B cell (primary cell): ENCODE measurements at regions not wholly inside any gene's neighbourhood (a gene's known extent, or its start where the extent isn't known, plus 50 kb on each side); places are given as distances from the start of the nearest gene placed in this dataset.

Experiments
- ATAC-seq: fragments of 200-7000 bp; cut with Tn5 transposase; one replicate; pipeline ENCODE4 v1.10.0; 2021; ENCODE audit warnings: low read depth, mild to moderate bottlenecking, moderate number of reproducible peaks, moderate library complexity
- CTCF ChIA-PET: fragments of 350-600 bp; sonication (Branson Sonifier 250); formaldehyde crosslinking; loops from one replicate; lab custom pipeline; 2021; ENCODE audit warnings: antibody characterized with exemption, inconsistent platforms; lab: Charles Lee
- POLR2A ChIA-PET: fragments of 350-600 bp; sonication (Branson Sonifier 250); formaldehyde crosslinking; loops from one replicate; lab custom pipeline; 2021; ENCODE audit warnings: antibody characterized with exemption; lab: Charles Lee
- DNase-seq: peaks from one replicate; pipeline ENCODE4 v3.0.0; 2013
- H2AFZ ChIP-seq: 2 replicates; pipeline ENCODE4 v1.6.1; 2012; ENCODE audit warnings: mild to moderate bottlenecking, low read depth, low read length; ENCODE audit not compliant: insufficient read depth, poor library complexity, severe bottlenecking
- H3K27ac ChIP-seq, 2 donors: 1 replicate in 1 of 2; 2 replicates in 1 of 2; pipeline ENCODE4 v1.5.1; 2012 to 2013; ENCODE audit warnings: low read length in 2 of 2, mild to moderate bottlenecking in 2 of 2, moderate library complexity in 1 of 2
- H3K27me3 ChIP-seq, 4 experiments: fragments of 200-600 bp in 1 of 4; sonication (generic) in 1 of 4; replicated peaks in 1 of 4; 1 replicate in 2 of 4; 2 replicates in 2 of 4; pipeline versions ENCODE4 v1.6.1 to v1.7.0; 2013 to 2016; ENCODE audit warnings: low read length in 3 of 4, mild to moderate bottlenecking in 2 of 4, mixed read lengths in 1 of 4, moderate library complexity in 1 of 4; ENCODE audit not compliant: insufficient read depth in 4 of 4, control insufficient read depth in 3 of 4; ENCODE audit errors: control extremely low read depth in 1 of 4
- H3K36me3 ChIP-seq, 2 experiments: replicated peaks in 1 of 2; 1 replicate in 1 of 2; 2 replicates in 1 of 2; pipeline versions ENCODE4 v1.6.1 to v1.7.1; 2013; ENCODE audit warnings: low read length in 1 of 2; ENCODE audit not compliant: insufficient read depth in 2 of 2, control insufficient read depth in 1 of 2; ENCODE audit errors: control extremely low read depth in 1 of 2, extremely low read depth in 1 of 2
- H3K4me1 ChIP-seq, 2 donors: fragments of 200-600 bp in 1 of 2; sonication (generic) in 1 of 2; 1 replicate in 1 of 2; 2 replicates in 1 of 2; pipeline versions ENCODE4 v1.5.1 to v1.6.1; 2013 to 2017; ENCODE audit warnings: low read length in 2 of 2; ENCODE audit not compliant: control insufficient read depth in 2 of 2, insufficient read depth in 2 of 2
- H3K4me2 ChIP-seq: replicated peaks from 2 replicates; pipeline ENCODE3; 2012; ENCODE audit warnings: mild to moderate bottlenecking, low read depth, low read length; ENCODE audit not compliant: poor library complexity, severe bottlenecking
- H3K4me3 ChIP-seq, 5 experiments: fragments of 200-600 bp in 1 of 5; sonication (generic) in 1 of 5; 1 replicate in 3 of 5; 2 replicates in 2 of 5; pipeline versions ENCODE4 v1.5.1 to v1.7.0; 2011 to 2016; ENCODE audit warnings: low read length in 4 of 5, mild to moderate bottlenecking in 4 of 5, low read depth in 2 of 5, control low read depth in 1 of 5, moderate library complexity in 1 of 5; ENCODE audit not compliant: insufficient read depth in 1 of 5; ENCODE audit errors: control extremely low read depth in 1 of 5, extremely low read depth in 1 of 5
- H3K79me2 ChIP-seq: fragments of 200-600 bp; sonication (generic); one replicate; pipeline ENCODE4 v1.6.0; 2016; ENCODE audit warnings: low read length; ENCODE audit not compliant: control insufficient read depth, insufficient read depth
- H3K9ac ChIP-seq: fragments of 200-600 bp; sonication (generic); 2 replicates; pipeline ENCODE4 v1.6.1; 2017; ENCODE audit warnings: mild to moderate bottlenecking, low read length, moderate library complexity
- H3K9me3 ChIP-seq, 3 donors: one replicate each; pipeline versions ENCODE4 v1.6.1 to v1.7.1; 2013; ENCODE audit warnings: low read length in 2 of 3; ENCODE audit not compliant: control insufficient read depth in 2 of 3, insufficient read depth in 1 of 3; ENCODE audit errors: control extremely low read depth in 1 of 3
- H4K20me1 ChIP-seq: 2 replicates; pipeline ENCODE4 v1.6.0; 2012; ENCODE audit warnings: mild to moderate bottlenecking, low read length; ENCODE audit not compliant: insufficient read depth, control insufficient read depth, poor library complexity, severe bottlenecking
- H3K27ac Mint-ChIP-seq: one replicate; pipeline ENCODE4 v1.8.0; 2021; ENCODE audit warnings: mixed read lengths
- H3K27me3 Mint-ChIP-seq: one replicate; pipeline ENCODE4 v1.8.0; 2021; ENCODE audit warnings: mixed read lengths
- H3K4me1 Mint-ChIP-seq: one replicate; pipeline ENCODE4 v1.8.0; 2021; ENCODE audit warnings: mixed read lengths
- H3K4me3 Mint-ChIP-seq: one replicate; pipeline ENCODE4 v1.8.0; 2021; ENCODE audit warnings: mixed read lengths
- H3K9me3 Mint-ChIP-seq: one replicate; pipeline ENCODE4 v1.8.0; 2022; ENCODE audit warnings: mixed read lengths; ENCODE audit not compliant: insufficient read depth
- EZH2 ChIP-seq: IDR thresholded peaks from 2 replicates; pipeline ENCODE4 v1.6.1; 2012; ENCODE audit warnings: borderline replicate concordance, low read depth, mild to moderate bottlenecking, moderate library complexity, low read length; ENCODE audit not compliant: insufficient read depth, poor library complexity, severe bottlenecking
- whole genome bisulfite sequencing: methylation state at CpG from one replicate; pipeline ENCODE4 v1.1.5; 2013; ENCODE audit warnings: missing lambda C conversion rate; ENCODE audit not compliant: insufficient coverage; 5-methylcytosine and 5-hydroxymethylcytosine counted together
- intact Hi-C: fragments of 100-400 bp; cut with micrococcal nuclease; formaldehyde crosslinking; loops from one replicate; pipeline ENCODE4 v1.10.0; 2022
- TF ChIP-seq, protein P1 (sequence below): fragments of 200-600 bp; IDR thresholded peaks from one replicate; pipeline ENCODE4 v1.8.0; 2022; ENCODE audit warnings: antibody characterized with exemption, mild to moderate bottlenecking

DNA sequence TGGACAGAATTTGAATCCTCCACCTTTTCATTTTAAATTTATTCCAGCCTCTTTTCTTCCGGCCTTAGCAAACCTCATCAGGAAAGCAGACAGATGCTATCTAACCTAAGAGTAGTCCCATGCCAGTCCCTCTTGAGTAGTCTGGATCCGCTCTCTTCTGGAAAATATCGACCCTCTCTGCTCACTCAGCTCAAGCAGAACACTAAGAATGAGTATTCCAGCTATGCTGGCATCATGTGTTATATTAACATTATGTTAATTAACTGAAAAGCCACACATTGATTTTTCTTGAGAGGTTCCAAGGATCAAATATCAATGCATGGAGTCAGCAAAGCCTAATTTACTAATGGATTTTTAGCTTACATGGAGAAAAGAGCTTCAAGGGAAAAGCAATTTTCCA, 161.4 kb downstream of the ID4 start:
- Mint-ChIP-seq H3K4me1 (no peaks in the 10 kb centered on the region), H3K4me3 (no peak overlapping the region), H3K27ac (no peak overlapping the region), H3K27me3 (no peaks in the 10 kb centered on the region), H3K9me3 (peaks cover 6% of the 10 kb centered on the region)
- H4K20me1 ChIP-seq = no peaks in the 10 kb centered on the region
- H3K4me1 ChIP-seq = no peaks in the 10 kb centered on the region
- H3K9me3 ChIP-seq = peaks cover 0 to 6% (median 4%) of the 10 kb centered on the region in 3 donors
- ATAC-seq (no peak), DNase-seq (no peak)
- H3K4me2 ChIP-seq = no peak overlapping the region
- H3K36me3 ChIP-seq = no peaks in the 10 kb centered on the region
- intact Hi-C loops = no loop called here
- ChIA-PET POLR2A (no interaction called here), CTCF (no interaction called here)
- no peak overlapping the region for H3K27ac ChIP-seq
- no peak overlapping the region for H3K9ac ChIP-seq
- TF ChIP-seq, protein P1, sequence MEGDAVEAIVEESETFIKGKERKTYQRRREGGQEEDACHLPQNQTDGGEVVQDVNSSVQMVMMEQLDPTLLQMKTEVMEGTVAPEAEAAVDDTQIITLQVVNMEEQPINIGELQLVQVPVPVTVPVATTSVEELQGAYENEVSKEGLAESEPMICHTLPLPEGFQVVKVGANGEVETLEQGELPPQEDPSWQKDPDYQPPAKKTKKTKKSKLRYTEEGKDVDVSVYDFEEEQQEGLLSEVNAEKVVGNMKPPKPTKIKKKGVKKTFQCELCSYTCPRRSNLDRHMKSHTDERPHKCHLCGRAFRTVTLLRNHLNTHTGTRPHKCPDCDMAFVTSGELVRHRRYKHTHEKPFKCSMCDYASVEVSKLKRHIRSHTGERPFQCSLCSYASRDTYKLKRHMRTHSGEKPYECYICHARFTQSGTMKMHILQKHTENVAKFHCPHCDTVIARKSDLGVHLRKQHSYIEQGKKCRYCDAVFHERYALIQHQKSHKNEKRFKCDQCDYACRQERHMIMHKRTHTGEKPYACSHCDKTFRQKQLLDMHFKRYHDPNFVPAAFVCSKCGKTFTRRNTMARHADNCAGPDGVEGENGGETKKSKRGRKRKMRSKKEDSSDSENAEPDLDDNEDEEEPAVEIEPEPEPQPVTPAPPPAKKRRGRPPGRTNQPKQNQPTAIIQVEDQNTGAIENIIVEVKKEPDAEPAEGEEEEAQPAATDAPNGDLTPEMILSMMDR = no peak
- TF ChIP-seq EZH2 = no peak
- no peaks in the 10 kb centered on the region for H3K79me2 ChIP-seq
- H3K27me3 ChIP-seq = no peaks in the 10 kb centered on the region
- no peak overlapping the region for H2AFZ ChIP-seq
- 100% methylated on average over 1 of the region's 3 CpGs for WGBS
- H3K4me3 ChIP-seq = no peak overlapping the region

DNA sequence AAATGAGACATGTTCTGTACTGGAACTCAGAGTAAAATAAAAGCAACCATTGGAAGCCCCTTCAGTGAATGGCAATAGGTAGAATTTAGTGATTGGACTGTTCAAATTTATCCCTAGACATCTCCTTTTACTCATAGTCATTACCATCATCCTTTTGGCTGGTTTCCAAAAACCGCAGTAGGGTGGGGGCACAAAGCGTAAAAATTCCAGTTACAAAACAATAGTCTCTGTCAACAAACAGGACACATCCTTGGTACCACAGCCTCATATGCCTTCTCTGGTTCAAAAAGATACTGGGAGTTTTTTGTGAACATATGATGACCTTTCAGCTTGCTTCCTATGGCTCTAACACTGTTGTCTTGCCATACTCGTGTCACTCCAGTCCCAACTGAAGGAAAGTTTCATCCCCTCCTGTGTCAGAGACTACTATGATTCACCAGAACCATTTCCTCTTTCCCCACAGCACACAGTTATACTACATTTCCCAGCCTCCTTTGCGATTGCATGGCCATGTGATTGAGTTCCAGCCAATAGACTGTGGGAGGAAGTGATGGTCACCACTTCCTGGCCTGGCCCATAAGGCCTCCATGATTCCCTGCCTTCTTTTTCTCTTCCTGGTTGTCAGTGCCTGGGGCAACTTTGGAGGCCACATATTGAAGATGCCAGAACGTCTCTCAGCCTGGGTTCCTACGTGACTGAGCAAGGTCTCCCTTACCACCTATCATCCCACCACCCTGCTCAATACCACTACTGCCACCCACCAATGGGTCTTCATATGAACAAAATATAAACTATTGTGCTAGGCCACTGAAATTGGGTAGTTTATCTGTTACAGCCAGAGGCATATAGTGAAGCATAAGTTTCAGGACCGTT, 162.4 kb downstream of the ID4 start:
- Mint-ChIP-seq H3K27ac (no peak overlapping the region), H3K9me3 (peaks cover 6% of the 10 kb centered on the region), H3K4me3 (no peak overlapping the region), H3K27me3 (no peaks in the 10 kb centered on the region), H3K4me1 (no peaks in the 10 kb centered on the region)
- H3K9ac ChIP-seq = no peak overlapping the region
- no peaks in the 10 kb centered on the region for H3K27me3 ChIP-seq
- no peak for TF ChIP-seq EZH2
- TF ChIP-seq, protein P1 = no peak
- no peaks in the 10 kb centered on the region for H4K20me1 ChIP-seq
- no peaks in the 10 kb centered on the region for H3K4me1 ChIP-seq
- H3K27ac ChIP-seq = no peak overlapping the region
- no peak overlapping the region for H2AFZ ChIP-seq
- DNase-seq (no peak), ATAC-seq (no peak)
- no peak overlapping the region for H3K4me2 ChIP-seq
- H3K36me3 ChIP-seq = no peaks in the 10 kb centered on the region
- H3K79me2 ChIP-seq = no peaks in the 10 kb centered on the region
- ChIA-PET POLR2A (no interaction called here), CTCF (no interaction called here)
- H3K4me3 ChIP-seq = no peak overlapping the region
- H3K9me3 ChIP-seq = peaks cover 0 to 6% (median 4%) of the 10 kb centered on the region in 3 donors
- WGBS = 67% methylated on average over 3 of the region's 7 CpGs
- intact Hi-C loops = no loop called here
